GM12874 (cell line): ENCODE measurements at regions not wholly inside any gene's neighbourhood (a gene's known extent, or its start where the extent isn't known, plus 50 kb on each side); places are given as distances from the start of the nearest gene placed in this dataset.

Source experiments
- CTCF ChIP-seq: IDR thresholded peaks from 2 replicates; pipeline ENCODE4 v1.5.1; 2011; ENCODE audit warnings: low read depth, mild to moderate bottlenecking, control low read depth, low read length, moderate library complexity; ENCODE audit not compliant: insufficient read depth

GRCh38 chr12:46893434-46893833 lies 67.6 kb upstream of the SLC38A4 start:
- no peak for TF ChIP-seq CTCF

DNA sequence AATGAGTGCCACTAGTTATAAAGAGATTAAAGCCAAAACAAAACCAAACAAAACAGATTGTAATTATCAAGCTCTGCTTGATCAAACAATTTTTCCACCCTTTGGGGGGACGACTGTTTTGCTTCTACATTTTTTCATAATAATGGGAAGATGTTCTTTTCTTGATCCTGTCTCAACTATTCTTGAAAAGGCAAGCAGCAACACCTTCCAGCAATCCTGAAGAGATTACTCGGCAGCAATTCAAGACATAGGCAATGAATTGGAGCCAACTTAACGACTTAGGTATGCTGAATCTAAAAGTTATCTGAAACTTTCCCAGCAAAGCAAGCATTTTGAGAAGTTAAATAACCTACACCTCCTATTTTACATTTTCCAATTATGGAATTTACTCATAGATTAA lies 69.9 kb upstream of the SLC38A4 start:
- no peak for TF ChIP-seq CTCF

GRCh38 chr12:46896680-46897079 lies 70.9 kb upstream of the SLC38A4 start:
- TF ChIP-seq CTCF = no peak

GRCh38 chr12:46898152-46898931 lies 72.5 kb upstream of the SLC38A4 start:
- no peak for TF ChIP-seq CTCF

- no peak for TF ChIP-seq CTCF
Measured at GRCh38 chr12:46898989-46899388, 73.2 kb upstream of the SLC38A4 start.

DNA sequence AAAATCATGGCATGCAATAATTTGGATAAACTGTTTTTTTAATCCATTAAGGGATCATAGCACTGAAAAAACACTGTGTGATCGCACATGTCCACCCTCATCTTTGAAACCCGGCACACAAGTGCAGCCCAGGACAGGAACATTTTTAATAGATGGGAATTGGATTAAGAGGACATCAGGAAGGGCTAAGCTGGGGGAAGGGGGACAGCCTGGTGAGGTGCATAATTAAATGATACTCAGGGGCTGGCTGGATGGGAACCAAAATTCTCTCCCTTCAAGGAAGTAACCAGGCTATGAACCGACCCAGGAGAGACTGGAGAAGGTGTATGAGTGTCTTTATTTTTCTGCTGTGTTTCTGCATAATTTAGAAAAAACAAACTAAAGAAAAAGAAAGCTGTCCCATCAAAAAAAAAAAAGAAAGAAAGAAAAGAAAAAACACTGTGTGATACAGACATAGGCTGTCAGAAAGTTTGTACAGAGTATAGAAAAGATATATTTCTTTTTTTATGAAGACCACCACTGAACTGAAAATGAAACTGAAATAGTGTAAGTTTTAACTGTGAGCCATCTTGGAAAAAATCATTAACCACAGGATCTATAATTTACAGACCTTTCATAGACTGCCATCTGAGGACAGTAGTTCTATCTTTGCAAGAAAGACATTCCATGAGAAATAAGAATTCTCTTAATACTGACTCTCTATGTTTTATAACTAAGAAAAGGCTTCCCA lies 75.1 kb upstream of the SLC38A4 start:
- TF ChIP-seq CTCF = no peak

DNA sequence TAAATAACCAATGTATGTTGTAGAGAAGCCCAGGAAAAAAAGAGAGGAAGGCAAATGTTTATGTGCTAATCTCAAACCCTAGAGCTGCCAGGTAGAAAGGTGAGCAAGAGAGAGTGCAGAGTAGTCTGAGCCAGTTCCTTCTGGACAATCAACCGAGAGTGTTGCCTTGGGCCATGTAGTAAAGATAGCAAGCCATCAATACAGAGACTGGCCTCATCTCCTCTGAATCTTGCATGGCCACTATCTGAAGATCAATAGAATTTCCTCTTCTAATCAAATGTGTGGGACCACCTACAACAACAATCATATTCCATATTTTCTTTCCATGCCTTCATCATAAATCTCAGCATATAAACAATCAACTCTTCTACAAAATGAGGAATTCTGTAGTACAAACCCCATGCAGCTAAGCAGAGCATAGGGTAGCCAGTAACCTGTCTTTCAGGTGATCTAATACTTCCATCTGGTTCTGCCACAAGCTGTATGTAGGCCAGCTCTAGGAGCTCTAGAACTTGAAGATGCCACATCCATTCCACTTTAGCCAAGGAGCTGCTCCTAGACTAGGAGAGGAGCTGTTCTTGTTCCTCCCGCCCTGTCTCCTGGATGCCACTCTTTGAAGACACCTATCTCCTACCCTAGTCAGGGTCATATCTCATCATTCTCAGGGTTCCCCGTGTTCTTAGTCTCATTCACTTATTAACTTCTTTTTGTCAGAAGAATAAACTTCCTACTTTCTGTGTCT lies 75.8 kb upstream of the SLC38A4 start:
- TF ChIP-seq CTCF = no peak
